ENCODE measurements at regions not wholly inside any gene's neighbourhood (a gene's known extent, or its start where the extent isn't known, plus 50 kb on each side); places are given as distances from the start of the nearest gene placed in this dataset.

GRCh38 chr10:28875549-28876081 lies 198.3 kb downstream of the BAMBI start:
- H3K27me3 Mint-ChIP-seq, result no peaks in the 10 kb centered on the region
- H3K36me3 Mint-ChIP-seq (ENCODE audit: insufficient read depth), result no peaks in the 10 kb centered on the region
- peak overlapping the region; percentile 14 for H3K27ac Mint-ChIP-seq
- no peak for DNase-seq (ENCODE audit: low spot score, unreplicated experiment)
- H3K4me1 Mint-ChIP-seq (ENCODE audit: low read depth), result peaks cover 23% of the 10 kb centered on the region
- H3K4me3 Mint-ChIP-seq (ENCODE audit: low read depth), result no peak overlapping the region
- no peaks in the 10 kb centered on the region for H3K9me3 Mint-ChIP-seq (ENCODE audit: low read depth)
- TF ChIP-seq CTCF (IDR thresholded peaks at IDR 0.05; ENCODE audit: unreplicated experiment), result no peak

GRCh38 chr10:28878236-28878970 lies 201.1 kb downstream of the BAMBI start:
- Mint-ChIP-seq H3K27me3 (no peaks in the 10 kb centered on the region), H3K4me1 (ENCODE audit: low read depth) (peaks cover 41% of the 10 kb centered on the region), H3K9me3 (ENCODE audit: low read depth) (no peaks in the 10 kb centered on the region), H3K36me3 (ENCODE audit: insufficient read depth) (no peaks in the 10 kb centered on the region), H3K27ac (no peak overlapping the region), H3K4me3 (ENCODE audit: low read depth) (no peak overlapping the region)
- TF ChIP-seq CTCF (IDR thresholded peaks at IDR 0.05; ENCODE audit: unreplicated experiment), result no peak
- DNase-seq (ENCODE audit: low spot score, unreplicated experiment), result no peak

GRCh38 chr10:28879246-28879645 lies 201.9 kb downstream of the BAMBI start:
- Mint-ChIP-seq H3K4me3 (ENCODE audit: low read depth) (no peak overlapping the region), H3K4me1 (ENCODE audit: low read depth) (peaks cover 45% of the 10 kb centered on the region), H3K27me3 (no peaks in the 10 kb centered on the region), H3K36me3 (ENCODE audit: insufficient read depth) (no peaks in the 10 kb centered on the region), H3K9me3 (ENCODE audit: low read depth) (no peaks in the 10 kb centered on the region), H3K27ac (no peak overlapping the region)
- TF ChIP-seq CTCF (IDR thresholded peaks at IDR 0.05; ENCODE audit: unreplicated experiment), result no peak
- no peak for DNase-seq (ENCODE audit: low spot score, unreplicated experiment)

- DNase-seq (ENCODE audit: low spot score, unreplicated experiment), result no peak
- no peak overlapping the region for H3K27ac Mint-ChIP-seq
These were observed 202.8 kb downstream of the BAMBI start for GRCh38 chr10:28879875-28880682.

More at GRCh38 chr10:28879875-28880682, 202.8 kb downstream of the BAMBI start:
- H3K4me3 Mint-ChIP-seq (ENCODE audit: low read depth), result no peak overlapping the region
- H3K4me1 Mint-ChIP-seq (ENCODE audit: low read depth), result peaks cover 51% of the 10 kb centered on the region
- no peak for TF ChIP-seq CTCF (IDR thresholded peaks at IDR 0.05; ENCODE audit: unreplicated experiment)
- H3K9me3 Mint-ChIP-seq (ENCODE audit: low read depth), result no peaks in the 10 kb centered on the region
- H3K27me3 Mint-ChIP-seq, result no peaks in the 10 kb centered on the region
- no peaks in the 10 kb centered on the region for H3K36me3 Mint-ChIP-seq (ENCODE audit: insufficient read depth)

Measured in progenitor cell of endocrine pancreas (in vitro differentiated cells).